OCI-LY7 (cell line): ENCODE measurements at regions not wholly inside any gene's neighbourhood (a gene's known extent, or its start where the extent isn't known, plus 50 kb on each side); places are given as distances from the start of the nearest gene placed in this dataset.

Source experiments
- CTCF ChIP-seq: fragments of 200-600 bp; sonication (generic); conservative IDR thresholded peaks from 2 replicates; pipeline ENCODE4 v1.5.1; 2014; ENCODE audit warnings: mild to moderate bottlenecking, antibody characterized with exemption, low read length, moderate library complexity, mixed read lengths
- EZH2phosphoT487 ChIP-seq: fragments of 200-600 bp; sonication (generic); IDR thresholded peaks from 2 replicates; pipeline ENCODE4 v1.6.1; 2018; ENCODE audit warnings: low read depth, borderline replicate concordance, mild to moderate bottlenecking, mixed run types, antibody characterized with exemption, low read length, moderate library complexity, mixed read lengths

DNA sequence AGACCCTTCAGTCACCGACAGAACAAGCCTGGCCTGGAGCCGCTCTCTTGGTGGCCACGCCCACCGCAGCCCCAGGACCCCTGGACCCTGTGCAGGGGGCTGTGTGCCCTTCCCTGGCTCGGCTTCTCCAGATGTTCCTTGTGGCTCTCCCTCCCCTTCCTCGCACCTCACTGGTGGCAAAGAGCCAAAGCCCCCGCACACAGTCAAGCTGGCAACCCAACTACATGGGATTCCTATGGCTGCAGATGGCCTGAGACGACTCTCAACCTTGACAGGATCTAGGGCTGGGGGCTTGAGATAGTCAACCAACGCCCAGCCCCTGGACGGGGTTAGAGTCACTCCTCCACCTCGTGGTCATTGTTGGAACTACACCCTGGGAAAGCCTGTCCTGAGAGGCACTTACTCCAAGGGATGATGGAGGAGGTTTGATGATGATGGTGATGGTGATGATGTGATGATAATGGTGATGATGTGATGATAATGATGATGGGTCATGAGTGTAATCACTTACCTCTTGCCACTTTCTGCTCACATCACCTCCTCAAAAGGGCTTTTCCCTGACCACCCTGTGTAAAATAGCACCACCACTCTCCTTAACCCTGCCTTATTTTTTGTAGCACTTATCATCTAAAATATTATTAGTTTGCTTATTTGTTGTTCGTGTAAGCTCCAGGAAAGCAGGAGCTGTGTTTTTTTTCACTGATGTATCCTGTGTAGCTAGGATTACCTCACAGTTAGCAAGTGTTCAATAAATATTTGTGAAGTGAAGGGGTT is 278.4 kb downstream of the LRFN2 start:
- TF ChIP-seq CTCF (peak; percentile 86), EZH2phosphoT487 (no peak)
